CD1c-positive myeloid dendritic cell (primary cell): ENCODE measurements at regions not wholly inside any gene's neighbourhood (a gene's known extent, or its start where the extent isn't known, plus 50 kb on each side); places are given as distances from the start of the nearest gene placed in this dataset.

Source experiments
- DNase-seq: peaks from one replicate; pipeline ENCODE4 v3.0.0-alpha.2; 2016; ENCODE audit errors: extremely low spot score

DNA sequence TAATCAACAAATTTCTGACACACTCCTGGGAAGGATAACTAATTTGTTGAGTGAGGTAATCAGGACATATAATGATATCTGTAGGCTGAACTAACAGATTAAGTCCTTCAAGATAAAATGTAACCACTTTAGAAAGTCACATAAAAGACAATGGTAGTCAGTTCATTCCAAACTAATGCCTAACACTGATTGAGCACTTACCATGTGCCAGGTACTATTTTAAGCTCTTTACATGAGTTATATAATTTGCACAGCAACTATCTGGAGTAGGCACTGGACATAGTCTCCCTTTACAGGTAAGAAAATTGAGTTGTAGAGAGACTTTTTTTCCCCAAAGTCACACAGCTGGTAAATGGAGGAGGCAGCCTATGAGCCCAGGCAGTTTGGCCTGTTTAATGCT lies 211.2 kb upstream of the CFAP20DC start:
- DNase-seq, result no peak

DNA sequence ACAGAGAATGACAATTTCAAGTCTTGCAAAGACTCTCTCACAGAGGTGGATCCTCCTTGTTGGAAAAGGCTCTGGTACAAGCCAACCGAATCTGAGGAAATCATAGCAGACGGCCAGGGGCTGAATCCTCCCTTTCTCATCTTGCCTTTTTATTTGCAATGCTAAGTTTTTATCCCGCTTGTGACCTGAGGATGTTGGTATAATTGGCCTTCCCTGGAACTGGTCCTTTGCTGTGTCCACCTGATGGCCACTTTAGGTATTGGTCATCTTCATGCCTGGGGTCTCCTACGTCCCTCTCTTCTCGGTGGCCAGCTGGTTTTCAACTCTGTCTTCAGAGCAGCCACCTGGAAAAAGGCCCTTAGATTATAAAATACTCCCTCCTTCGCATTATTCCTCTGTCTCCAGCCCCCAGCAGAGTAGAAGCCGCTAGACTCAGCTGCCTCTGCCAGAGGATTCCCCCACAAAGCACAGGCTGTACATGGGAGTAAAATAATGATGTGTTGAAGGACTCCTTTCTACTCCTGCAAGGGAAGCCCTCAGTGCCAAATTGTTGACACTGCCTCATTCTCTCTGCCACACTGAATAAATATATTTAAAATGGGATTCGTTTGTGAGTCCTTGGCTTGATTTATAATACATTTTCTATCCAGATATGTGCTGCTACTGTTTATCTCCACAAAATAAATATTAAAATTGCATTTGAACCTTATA lies 208.9 kb upstream of the CFAP20DC start:
- no peak for DNase-seq

DNA sequence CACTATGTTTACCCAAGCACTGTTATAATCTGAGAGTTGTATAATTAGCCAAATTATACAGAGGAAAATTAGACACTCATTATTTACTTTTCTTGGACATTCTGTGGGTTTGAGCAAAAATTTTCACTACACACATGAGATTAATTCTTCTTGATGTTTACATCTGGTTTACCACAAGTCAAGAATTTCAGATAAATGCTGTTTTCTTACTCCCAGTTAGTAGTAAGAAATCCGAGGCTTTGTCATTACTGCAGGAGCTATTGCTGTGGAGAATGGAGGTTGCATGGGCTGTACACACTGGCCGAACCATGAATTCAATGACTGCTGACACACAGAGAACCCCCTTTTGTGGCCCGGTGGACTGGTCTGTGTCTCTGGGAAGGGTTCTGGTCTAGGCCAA lies 207.7 kb upstream of the CFAP20DC start:
- DNase-seq, result no peak

DNA sequence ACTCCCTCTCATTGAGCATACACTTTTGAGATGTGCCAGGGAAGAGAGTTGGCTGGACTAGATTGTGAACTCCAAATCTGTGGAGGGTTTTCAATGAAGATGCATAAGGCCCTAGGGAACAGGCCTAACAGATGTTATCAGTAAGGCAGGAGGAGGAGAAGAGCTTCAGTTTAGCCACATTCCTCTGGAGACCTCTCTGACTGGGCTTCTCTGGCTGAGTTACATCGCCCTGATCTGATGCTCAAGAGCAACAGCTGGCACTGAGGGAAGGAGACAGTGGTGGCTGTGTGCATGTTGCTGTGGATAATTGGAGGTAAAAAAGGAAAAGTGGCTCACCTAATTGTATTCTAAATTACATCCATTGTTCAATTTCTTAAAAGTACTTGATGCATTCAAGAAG lies 206.4 kb upstream of the CFAP20DC start:
- no peak for DNase-seq

DNA sequence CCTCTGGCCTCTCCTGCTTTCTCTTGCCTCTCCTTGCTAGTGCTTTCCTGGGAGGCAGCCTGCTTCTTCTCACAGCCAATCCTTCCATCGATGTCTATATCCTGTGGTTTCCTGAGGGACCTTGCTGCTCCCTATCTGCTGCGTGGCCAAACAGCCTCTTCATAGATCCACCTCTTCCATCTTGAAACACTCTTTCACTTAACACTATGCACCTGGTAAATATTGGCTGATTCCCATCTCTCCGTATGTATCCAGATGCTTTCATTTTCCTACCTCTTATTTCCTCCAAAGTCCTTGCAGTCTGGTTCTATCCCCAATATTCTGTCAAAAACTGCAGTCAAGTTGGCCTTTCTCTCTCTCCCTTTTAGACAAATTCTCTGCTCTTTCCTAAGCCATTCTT lies 205.2 kb upstream of the CFAP20DC start:
- DNase-seq, result no peak

DNA sequence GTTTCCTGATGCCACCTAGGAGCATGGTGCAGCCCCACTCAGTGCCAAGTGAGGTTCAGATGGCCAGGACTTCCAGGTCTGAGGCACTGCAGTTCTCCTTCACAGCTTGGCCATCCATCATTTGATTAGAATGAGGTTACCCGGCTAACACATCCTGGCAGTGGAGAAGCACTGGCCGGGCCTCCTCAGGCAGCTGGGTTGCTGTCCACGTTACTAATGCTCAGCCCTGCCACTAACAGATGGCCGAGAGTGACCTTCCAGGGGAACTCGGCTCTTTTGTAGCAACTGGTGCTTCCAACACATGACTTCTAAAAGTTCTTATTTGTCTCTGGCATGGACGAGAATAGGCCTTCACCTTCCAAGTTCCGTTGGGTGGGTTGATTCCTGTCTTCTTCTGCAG lies 204.6 kb upstream of the CFAP20DC start:
- DNase-seq, result no peak

DNA sequence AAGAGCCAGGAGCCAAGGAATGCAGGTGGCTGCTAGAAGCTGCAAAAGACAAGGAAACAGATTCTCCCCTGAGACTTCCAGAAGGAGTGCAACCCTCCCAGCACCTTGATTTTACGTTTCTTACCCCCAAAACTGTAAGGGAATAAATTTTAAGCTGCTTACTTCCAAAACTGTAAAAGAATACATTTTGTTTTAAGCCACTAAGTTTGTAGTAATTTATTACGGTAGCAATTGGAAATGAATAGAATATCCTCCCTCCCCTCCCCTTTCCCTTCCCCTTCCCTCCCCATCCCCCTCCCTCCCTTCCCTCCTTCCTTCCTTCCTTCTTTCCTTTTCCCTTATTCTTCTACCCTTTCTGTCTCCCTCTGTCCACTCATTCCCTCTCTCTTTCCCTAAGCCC lies 203.7 kb upstream of the CFAP20DC start:
- DNase-seq, result no peak

DNA sequence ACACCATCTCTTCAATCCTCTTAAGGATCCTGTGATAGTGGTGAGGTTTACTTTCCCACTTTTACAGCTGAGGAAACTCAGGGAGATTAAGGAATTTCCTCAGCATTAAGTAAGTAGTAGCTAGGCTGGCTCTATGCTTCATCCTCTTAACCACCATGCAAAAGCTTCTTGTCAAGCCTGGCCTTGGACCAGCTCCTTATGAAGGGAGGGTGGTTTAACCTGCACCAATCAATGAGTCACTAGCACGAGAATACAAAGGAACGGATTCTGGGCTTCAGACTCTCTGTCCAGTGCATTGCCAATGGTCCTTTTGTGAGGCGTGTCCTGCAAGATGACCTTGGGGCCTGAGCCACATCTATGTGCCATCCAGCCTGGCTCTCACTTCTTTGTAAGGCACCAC lies 202.0 kb upstream of the CFAP20DC start:
- no peak for DNase-seq

DNA sequence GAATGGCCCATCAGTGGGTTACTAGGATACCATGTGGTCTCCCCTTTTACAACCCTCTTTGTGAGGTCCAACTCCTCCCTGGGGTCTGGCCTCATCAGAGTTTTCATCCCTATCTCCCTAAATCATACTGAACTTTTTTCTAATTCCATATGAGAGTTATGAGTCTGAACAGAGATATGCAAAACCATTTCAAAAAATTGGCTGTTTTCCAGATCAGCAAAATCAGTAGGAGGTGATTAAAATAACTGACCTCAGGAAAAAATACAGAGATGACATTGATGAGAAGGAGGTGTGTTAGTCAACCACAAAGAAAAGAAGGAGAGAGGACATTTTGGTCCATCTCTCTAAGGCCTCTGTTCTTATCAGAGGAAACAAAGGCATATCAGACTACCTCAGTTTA lies 200.8 kb upstream of the CFAP20DC start:
- DNase-seq, result no peak

DNA sequence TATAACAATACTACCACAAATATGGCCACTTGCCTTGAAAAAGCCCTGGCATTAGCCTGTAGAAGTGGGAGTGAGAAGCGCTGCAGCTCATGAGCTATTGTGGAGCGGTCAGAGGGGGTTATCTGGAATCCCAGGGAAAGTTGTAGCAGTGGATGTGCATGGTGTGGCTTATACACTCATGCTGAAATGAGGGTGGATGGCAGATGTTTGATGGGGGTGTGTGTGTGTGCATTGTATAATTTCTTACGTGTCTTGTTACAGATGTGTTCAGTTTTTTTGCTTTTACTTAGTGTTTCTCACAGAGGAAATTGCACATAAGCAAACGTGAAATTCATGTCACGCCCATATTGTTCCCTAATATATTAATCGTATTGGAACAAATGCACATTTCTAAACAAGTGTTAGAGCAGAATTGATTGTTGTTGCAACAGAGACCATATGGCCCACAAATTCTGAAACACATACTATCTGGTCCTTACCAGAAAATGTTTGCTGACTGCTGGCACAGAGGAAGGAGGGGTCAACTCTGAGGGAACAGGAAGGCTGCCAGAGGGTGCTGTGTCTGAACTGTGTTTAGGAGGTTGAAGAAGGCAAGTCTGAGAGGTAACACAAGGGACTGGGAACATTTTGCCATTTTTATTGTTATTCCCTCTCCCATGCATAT lies 200.0 kb upstream of the CFAP20DC start:
- DNase-seq, result no peak

DNA sequence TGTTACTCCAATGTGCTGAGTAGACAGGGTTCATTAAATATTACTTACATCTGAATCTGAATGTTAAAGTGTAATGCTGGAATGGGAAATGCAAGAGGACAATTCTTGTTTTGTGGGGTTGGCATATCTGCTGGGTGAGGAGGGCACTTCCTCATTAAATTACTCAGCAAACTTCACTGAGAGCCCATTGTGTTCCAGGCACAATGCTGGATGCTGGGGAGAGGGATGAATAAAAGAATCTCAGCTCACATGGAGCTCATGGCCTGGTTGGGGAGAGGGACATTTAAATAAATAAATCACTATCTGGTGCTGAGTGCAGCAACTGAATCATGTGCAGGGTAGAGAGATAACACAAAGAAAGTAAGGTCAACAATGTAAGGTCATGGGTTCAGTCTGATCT lies 199.2 kb upstream of the CFAP20DC start:
- DNase-seq, result peak; percentile 6

DNA sequence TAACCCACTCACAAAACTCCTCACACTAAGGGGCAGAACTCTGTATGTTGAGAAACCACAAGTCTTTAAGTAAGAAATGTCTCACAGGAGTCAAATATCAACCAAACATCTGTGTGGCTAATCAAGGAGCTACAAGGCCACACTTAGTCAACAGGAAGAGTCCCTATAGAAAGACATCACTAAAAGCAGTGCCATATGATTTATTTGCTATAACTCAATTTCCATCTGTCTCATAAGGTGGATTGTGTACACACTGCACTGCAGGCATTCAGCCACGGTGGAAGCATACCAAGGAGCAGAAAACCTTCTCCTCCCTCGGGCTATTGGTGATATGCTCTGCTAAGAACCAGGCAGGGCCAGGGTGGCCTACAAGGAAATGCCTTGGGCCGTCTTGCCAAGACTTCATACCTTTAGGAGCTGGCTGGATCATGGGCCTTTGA lies 197.6 kb upstream of the CFAP20DC start:
- no peak for DNase-seq

DNA sequence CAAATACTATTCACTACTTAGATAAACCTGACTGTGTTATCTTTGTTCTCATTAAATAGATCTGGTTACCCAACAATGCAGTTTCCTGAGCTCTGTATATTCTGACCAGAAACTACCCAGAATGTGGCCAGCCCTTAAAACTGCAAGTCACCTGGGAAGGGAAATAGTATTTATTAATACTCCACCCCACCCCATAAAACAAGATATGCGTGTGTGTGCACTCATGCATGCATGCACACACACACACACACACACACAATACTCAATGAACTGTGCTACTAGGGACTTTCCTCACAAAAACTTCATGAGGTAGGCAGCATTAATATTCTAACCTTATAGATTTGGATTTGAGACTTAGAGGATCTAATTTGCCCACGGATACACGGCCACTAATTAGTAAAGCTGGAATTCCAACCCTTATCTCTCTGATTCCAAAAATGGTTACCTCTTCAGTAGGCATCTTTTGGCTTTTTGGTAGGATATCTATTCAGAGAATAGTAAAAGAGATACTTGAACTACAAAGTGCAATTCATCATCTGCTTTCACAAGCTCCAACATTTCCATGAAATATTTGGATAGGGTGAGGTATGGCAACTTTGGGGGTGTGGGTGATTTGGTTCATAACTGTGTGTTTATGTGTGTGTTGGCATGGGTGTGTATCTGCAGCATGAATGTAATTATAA lies 197.0 kb upstream of the CFAP20DC start:
- no peak for DNase-seq

DNA sequence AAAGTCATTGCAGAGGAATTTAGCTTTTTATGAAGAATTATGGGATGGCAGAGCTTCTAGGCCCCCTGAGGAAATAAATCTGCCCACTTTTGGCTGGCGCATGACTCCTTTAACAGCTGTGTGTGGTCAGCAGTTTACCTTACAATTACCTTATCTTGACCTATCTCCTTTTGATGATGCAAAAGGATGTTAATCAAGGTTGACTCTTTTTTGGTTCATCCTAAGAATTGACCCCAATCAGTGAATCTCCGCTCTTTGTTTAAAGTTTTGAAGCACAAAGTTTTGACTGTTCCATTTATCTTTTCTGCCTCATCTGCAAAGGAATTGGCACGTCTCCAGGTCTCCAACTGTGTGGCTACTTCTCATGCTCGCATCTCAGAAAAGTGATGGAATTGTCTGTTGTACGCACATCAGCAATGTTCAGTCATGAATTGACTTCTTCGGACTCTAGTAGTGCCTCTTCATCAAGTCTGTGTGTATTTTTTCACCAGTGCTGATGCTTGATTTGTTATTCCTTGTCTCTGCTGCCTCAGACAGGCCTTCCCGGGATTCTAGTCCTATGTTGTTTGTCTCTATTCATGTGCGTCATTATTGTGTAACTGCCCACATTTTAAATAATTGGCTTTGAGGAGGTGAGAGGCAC lies 196.2 kb upstream of the CFAP20DC start:
- DNase-seq, result no peak

DNA sequence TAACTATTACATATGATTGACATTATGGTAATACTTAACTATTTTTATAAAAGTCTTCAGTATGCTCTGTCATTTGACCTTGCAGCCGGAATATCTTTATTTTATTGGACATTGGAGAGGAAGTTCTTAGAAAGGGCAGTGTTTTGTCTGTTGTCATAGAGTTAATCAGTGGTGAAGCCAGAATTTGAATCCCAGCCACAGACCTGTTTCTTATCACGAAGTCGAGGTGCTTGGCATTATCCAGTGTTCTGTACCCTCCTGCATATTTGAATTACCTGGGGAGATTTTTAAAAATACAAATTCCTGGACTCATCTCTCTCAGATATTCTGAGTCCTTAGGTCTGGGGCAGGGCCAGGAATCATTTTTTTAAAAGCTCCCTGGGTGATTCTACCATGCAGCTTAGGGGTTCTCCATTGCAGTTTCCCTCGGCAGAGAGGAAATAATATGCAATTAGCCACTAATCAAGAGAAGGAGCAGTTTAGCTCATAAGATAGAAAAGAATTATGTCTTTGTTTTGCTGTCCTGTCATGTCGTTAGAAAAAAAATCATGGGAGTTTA lies 195.6 kb upstream of the CFAP20DC start:
- DNase-seq, result no peak

DNA sequence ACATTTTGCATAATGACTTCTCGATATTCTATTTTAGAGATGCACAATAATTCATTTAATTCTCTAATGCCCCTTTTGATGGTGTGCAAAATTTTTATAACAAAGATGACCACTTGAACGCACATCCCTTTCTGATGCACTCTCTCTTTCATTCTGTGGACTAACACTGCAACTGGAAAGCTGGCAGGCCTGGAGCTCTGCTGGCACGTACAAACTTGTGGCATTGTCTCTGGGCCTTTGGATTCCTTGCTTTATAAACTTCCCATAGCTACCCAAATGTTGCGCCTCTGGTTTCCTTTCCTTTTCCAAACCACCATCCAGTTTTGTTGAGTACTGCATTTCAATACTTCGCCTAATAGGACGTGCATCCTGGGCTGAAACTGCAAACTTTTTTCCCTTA lies 194.5 kb upstream of the CFAP20DC start:
- DNase-seq, result no peak

DNA sequence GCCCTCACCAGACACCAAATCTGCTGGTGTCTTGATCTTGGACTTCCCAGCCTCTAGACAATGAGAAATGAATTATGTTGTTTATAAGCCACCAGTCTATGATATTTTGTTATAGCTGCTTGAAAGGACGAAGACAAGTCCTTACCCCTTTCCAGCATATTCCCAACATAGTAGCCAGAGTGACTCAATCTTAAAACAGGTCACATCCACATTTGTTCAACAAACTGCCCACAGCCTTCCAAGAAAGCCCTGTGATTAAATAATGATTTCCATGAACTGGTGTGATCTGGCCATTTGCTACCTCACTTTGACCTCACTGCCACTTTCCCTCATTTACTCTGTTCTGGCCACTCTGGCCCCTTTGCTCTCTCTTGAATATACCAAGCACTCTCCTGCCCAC lies 193.7 kb upstream of the CFAP20DC start:
- no peak for DNase-seq

DNA sequence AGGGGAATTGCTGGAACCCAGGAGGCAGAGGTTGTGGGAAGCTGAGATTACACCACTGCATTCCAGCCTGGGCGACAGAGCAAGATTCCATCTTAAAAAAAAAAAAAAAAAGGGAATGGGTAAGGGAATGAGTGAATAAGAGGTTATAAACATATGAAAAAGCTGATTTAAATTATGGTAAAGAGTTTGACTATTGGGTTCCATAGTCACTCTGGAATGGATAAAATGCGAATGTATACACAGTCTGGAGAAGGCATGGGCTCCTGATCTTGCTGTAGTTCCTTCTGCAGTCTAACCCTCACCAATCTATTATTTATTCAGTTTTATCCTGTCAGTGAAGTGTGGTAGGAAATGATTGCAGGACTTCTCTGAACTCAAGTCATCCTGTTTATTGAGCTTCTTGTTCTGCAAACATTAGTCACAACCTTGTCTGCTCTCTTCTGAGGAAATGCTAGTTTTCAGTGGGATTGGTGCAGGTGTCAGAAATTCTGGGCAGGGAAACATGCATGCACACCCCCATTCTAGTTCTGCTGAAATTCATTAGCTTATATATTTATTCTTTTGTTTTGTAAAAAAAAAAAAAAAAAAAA lies 190.9 kb upstream of the CFAP20DC start:
- no peak for DNase-seq

DNA sequence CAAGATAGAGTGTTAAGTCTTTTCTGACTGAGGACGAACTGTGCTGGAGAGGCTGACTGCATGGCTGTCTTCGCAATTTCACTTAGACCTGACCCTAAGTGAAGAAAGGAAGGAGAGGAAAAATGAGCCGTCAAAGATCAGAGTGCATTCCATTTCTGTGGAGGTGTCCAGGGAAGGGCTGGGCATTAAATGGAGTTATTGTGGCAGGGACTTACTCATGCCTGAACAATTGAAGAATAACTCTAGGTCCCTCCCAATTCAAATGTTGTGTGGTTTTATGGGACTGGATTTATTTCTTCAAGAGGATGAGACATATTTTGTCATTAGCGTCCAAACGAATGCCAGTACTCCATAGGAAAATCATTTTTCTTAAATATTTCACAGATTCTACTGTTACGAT lies 187.3 kb upstream of the CFAP20DC start:
- DNase-seq, result no peak

DNA sequence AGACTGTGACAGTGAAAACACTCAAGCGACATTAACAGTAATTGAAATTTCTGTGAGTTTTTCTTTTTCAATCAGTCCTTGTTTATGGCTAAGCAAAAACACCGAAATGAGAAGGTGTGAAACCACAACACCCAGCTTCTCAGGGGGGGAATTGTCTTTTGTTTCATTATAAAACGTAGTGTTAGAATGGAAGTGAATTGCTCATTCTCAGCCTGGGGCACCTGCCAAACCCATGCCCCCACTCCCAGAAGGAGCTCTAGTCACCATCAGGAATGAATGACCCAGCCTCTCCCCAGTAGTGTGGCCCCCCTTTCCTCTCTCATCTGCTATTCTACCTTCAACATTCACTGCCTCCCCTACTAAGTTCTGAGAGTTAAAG lies 185.8 kb upstream of the CFAP20DC start:
- no peak for DNase-seq

DNA sequence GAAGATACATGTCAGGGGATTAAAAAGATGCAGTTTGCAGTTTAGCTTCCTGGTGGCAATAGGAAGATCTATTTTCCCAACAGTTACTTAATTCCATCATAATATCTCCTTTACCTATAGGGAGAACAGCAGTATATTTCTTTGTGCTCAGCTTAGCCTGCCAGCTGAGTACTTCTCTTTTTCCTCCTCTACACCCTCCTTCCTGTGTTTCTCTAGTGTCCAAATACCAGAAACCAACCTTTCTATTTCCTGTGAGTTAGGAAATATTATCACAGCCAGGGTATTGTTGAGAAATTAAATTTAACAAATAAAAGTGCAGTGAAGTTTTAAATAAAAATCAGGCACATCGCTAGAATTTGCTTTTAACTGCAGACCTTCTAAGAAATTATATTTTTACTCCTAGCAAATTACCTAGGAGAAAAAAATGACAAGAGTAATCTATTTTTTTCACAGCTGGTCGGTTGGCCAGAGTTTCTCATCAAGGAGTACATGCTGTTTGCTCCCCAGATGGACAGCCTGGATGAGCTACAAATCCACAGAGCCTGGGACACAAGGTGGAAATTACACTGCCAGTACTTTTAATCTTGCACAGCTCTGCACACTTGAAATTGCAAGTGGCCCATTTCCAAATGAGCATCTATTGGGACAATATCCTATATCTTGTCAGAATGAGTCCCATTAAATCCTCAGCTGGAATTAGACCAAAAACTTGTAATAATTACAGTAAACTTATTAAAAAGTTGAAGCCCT lies 185.2 kb upstream of the CFAP20DC start:
- DNase-seq, result no peak
